GM12891 (cell line): ENCODE measurements at regions not wholly inside any gene's neighbourhood (a gene's known extent, or its start where the extent isn't known, plus 50 kb on each side); places are given as distances from the start of the nearest gene placed in this dataset.
A peak's percentile ranks its signal among the peaks of the same experiment; 100 is the strongest.

Source experiments
- PAX5 ChIP-seq: IDR thresholded peaks from 2 replicates; pipeline ENCODE4 v1.6.1; 2011; ENCODE audit warnings: low read length, moderate library complexity, mild to moderate bottlenecking; ENCODE audit not compliant: insufficient read depth, severe bottlenecking
- POLR2A ChIP-seq: IDR thresholded peaks from 2 replicates; pipeline ENCODE4 v1.6.1; 2011; ENCODE audit warnings: low read depth, low read length, control low read depth
- POLR2AphosphoS5 ChIP-seq: IDR thresholded peaks from 2 replicates; pipeline ENCODE4 v1.6.1; 2011; ENCODE audit warnings: low read depth, low read length, control low read depth
- POU2F2 ChIP-seq: IDR thresholded peaks from 2 replicates; pipeline ENCODE4 v1.6.1; 2011; ENCODE audit warnings: low read depth, mild to moderate bottlenecking, control low read depth, low read length, moderate library complexity
- SPI1 ChIP-seq: IDR thresholded peaks from 2 replicates; pipeline ENCODE4 v1.6.1; 2011; ENCODE audit warnings: low read depth, low read length, control low read depth
- TAF1 ChIP-seq: IDR thresholded peaks from 2 replicates; pipeline ENCODE4 v1.6.1; 2011; ENCODE audit warnings: low read depth, low read length, control low read depth

- TF ChIP-seq POLR2A (no peak), SPI1 (peak; percentile 89), POLR2AphosphoS5 (no peak), POU2F2 (no peak), PAX5 (no peak), TAF1 (no peak)
Measured at GRCh38 chr3:16788440-16789056, 96.2 kb upstream of the PLCL2 start.
